CD4-positive, CD25-positive, alpha-beta regulatory T cell (primary cell): ENCODE measurements at regions not wholly inside any gene's neighbourhood (a gene's known extent, or its start where the extent isn't known, plus 50 kb on each side); places are given as distances from the start of the nearest gene placed in this dataset.

Experiments used
- ATAC-seq, 2 donors: fragments of 150-1000 bp; cut with Tn5 transposase; one replicate each; pipeline ENCODE4 v1.10.0; 2021; ENCODE audit warnings: low read depth in 2 of 2, moderate number of reproducible peaks in 2 of 2, moderate library complexity in 1 of 2
- DNase-seq, 3 donors: peaks; one replicate each; pipeline versions ENCODE4 v3.0.0 to v3.0.0-alpha.2; 2012 to 2022; ENCODE audit warnings: mixed read lengths in 1 of 3
- H3K27ac ChIP-seq: one replicate; pipeline ENCODE4 v1.7.0; 2013; ENCODE audit warnings: mild to moderate bottlenecking, low read length; ENCODE audit not compliant: insufficient read depth, poor library complexity, severe bottlenecking
- H3K27me3 ChIP-seq: one replicate; pipeline ENCODE4 v1.7.0; 2013; ENCODE audit warnings: low read length; ENCODE audit not compliant: control insufficient read depth, insufficient read depth
- H3K36me3 ChIP-seq: one replicate; pipeline ENCODE4 v1.7.0; 2013; ENCODE audit warnings: mild to moderate bottlenecking, low read length, moderate library complexity; ENCODE audit not compliant: control insufficient read depth, insufficient read depth
- H3K4me1 ChIP-seq: 2 replicates; pipeline ENCODE4 v1.7.0; 2013; ENCODE audit warnings: mild to moderate bottlenecking, low read length; ENCODE audit not compliant: insufficient read depth, control insufficient read depth, poor library complexity, severe bottlenecking
- H3K4me3 ChIP-seq: one replicate; pipeline ENCODE4 v1.7.0; 2013; ENCODE audit warnings: low read depth, mild to moderate bottlenecking, low read length, moderate library complexity
- H3K9me3 ChIP-seq, 2 experiments: 1 replicate in 1 of 2; 2 replicates in 1 of 2; pipeline ENCODE4 v1.7.0; 2013; ENCODE audit warnings: low read length in 2 of 2, mild to moderate bottlenecking in 1 of 2, moderate library complexity in 1 of 2; ENCODE audit not compliant: control insufficient read depth in 2 of 2
- H3K27ac Mint-ChIP-seq, 3 donors: one replicate each; pipeline ENCODE4 v1.8.0; 2020 to 2022; ENCODE audit warnings: mild to moderate bottlenecking in 3 of 3, mixed read lengths in 3 of 3, moderate library complexity in 2 of 3
- H3K27me3 Mint-ChIP-seq: one replicate; pipeline ENCODE4 v1.8.0; 2022; ENCODE audit warnings: mild to moderate bottlenecking, mixed read lengths
- H3K36me3 Mint-ChIP-seq: one replicate; pipeline ENCODE4 v1.8.0; 2020; ENCODE audit warnings: mixed read lengths
- H3K4me1 Mint-ChIP-seq, 4 donors: one replicate each; pipeline ENCODE4 v1.8.0; 2020 to 2022; ENCODE audit warnings: mixed read lengths in 4 of 4, mild to moderate bottlenecking in 1 of 4
- H3K4me3 Mint-ChIP-seq, 4 donors: one replicate each; pipeline ENCODE4 v1.8.0; 2020 to 2022; ENCODE audit warnings: mild to moderate bottlenecking in 4 of 4, mixed read lengths in 4 of 4, moderate library complexity in 3 of 4
- H3K9me3 Mint-ChIP-seq, 7 donors: one replicate each; pipeline ENCODE4 v1.8.0; 2020 to 2022; ENCODE audit warnings: mixed read lengths in 7 of 7, mild to moderate bottlenecking in 3 of 7, moderate library complexity in 2 of 7

DNA sequence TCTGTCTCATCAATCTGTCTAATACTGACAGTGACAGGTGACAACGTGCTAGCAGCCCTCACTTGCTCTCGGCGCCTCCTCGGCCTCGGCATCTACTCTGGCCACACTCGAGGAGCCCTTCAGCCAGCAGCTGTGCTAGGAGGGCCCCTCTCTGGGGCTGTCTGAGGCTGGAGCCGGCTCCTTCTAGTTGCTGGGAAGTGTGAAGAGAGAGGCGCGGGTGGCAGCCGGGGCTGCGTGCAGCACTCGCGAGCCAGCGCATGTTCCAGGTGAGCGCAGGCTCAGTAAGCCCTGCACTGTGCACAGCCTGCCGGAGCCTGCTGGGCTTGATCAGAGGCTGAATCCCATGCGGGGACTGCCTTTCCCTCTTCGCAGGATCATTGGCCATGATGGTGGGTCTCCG is 330.7 kb downstream of the CDH10 start:
- Mint-ChIP-seq H3K4me1 (no peaks in the 10 kb centered on the region), H3K27ac (no peak overlapping the region), H3K27me3 (no peaks in the 10 kb centered on the region), H3K4me3 (no peak overlapping the region), H3K36me3 (no peaks in the 10 kb centered on the region), H3K9me3 (peaks cover 0 to 40% (median 10%) of the 10 kb centered on the region in 7 donors)
- H3K4me3 ChIP-seq: no peak overlapping the region
- no peaks in the 10 kb centered on the region for H3K4me1 ChIP-seq
- DNase-seq (no peak), ATAC-seq (no peak)
- H3K36me3 ChIP-seq: no peaks in the 10 kb centered on the region
- H3K27ac ChIP-seq: no peak overlapping the region
- H3K9me3 ChIP-seq: peaks cover 0 to 8% of the 10 kb centered on the region in 2 experiments
- no peaks in the 10 kb centered on the region for H3K27me3 ChIP-seq

DNA sequence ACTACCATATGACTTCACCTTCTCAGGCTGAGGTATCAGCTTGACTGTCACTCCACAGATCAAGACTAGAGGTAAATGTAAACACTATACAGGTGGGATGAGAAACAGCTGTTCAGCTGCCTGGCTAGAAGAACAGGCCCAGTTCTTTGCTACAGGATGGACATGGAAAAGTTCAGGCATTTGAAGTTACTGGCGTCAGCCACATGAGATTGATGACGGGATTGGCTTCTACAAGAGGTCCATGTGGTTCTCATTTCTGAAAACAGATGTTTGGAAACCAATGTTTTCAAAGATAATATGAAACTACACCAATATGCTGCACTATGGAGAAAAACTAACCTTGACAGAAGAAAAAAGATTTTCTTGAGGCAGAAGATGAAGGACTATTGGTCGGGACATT is 324.1 kb downstream of the CDH10 start:
- Mint-ChIP-seq H3K4me3 (no peak overlapping the region), H3K4me1 (no peaks in the 10 kb centered on the region), H3K9me3 (peaks cover 5 to 22% (median 11%) of the 10 kb centered on the region in 7 donors), H3K27ac (no peak overlapping the region), H3K36me3 (no peaks in the 10 kb centered on the region), H3K27me3 (no peaks in the 10 kb centered on the region)
- no peak for ATAC-seq
- H3K36me3 ChIP-seq: no peaks in the 10 kb centered on the region
- no peak for DNase-seq
- no peak overlapping the region for H3K27ac ChIP-seq
- no peak overlapping the region for H3K4me3 ChIP-seq
- no peaks in the 10 kb centered on the region for H3K9me3 ChIP-seq
- no peaks in the 10 kb centered on the region for H3K27me3 ChIP-seq
- H3K4me1 ChIP-seq: no peaks in the 10 kb centered on the region

DNA sequence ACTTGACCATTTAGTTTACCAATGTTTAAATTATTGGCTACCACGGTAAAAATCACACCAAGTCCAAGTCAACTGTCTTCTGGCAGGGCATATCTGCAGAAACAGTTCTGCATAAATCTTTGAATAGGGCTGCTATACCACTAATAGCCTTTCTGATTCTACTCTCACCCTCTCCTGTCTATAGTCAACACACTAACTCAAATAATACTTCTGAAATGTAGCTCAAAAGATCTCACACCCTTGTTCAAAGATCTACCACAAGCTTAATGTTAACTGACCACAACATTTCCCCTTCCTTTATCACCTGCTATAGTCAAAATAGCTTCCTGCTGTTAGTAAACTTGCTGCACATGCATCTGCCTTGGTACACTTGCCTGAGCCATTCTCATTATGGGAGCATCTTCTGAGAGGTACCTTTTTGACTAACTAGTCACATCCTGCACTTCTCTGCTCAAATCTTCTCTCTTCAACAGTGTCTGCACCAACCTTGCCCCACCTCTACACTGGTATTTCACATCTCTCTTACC is 319.4 kb downstream of the CDH10 start:
- Histone ChIP-seq H3K4me3 (no peak overlapping the region), H3K4me1 (no peaks in the 10 kb centered on the region), H3K36me3 (no peaks in the 10 kb centered on the region), H3K9me3 (peaks cover 2 to 5% of the 10 kb centered on the region in 2 experiments), H3K27me3 (no peaks in the 10 kb centered on the region), H3K27ac (no peak overlapping the region)
- H3K27ac Mint-ChIP-seq: no peak overlapping the region
- no peak for ATAC-seq
- no peak for DNase-seq
- H3K27me3 Mint-ChIP-seq: no peaks in the 10 kb centered on the region
- H3K4me1 Mint-ChIP-seq: no peaks in the 10 kb centered on the region
- H3K9me3 Mint-ChIP-seq: peaks cover 8 to 29% (median 14%) of the 10 kb centered on the region in 7 donors
- no peak overlapping the region for H3K4me3 Mint-ChIP-seq
- no peaks in the 10 kb centered on the region for H3K36me3 Mint-ChIP-seq

DNA sequence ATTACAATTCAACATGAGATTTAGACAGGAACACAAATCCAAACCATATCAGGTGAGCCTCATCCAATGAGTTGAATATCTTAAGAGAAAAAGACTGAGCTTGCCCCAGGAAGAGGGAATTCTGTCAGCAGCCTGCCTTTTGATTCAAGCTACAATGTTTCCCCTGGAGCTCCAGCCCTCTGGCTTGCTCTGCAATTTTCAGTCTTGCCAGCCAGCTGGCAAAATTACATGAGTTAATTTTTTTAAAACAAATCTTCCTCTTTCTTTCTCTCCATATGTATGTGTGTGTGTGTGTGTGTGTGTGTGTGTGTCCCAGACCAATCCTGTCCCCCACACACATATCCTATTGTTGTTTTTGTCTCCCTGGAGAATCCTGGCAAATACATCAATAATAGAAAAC is 313.2 kb downstream of the CDH10 start:
- no peak overlapping the region for H3K4me3 ChIP-seq
- Mint-ChIP-seq H3K4me1 (no peaks in the 10 kb centered on the region), H3K4me3 (no peak overlapping the region), H3K9me3 (peaks cover 4 to 45% (median 9%) of the 10 kb centered on the region in 7 donors), H3K27ac (no peak overlapping the region), H3K27me3 (no peaks in the 10 kb centered on the region), H3K36me3 (no peaks in the 10 kb centered on the region)
- H3K36me3 ChIP-seq: no peaks in the 10 kb centered on the region
- H3K27ac ChIP-seq: no peak overlapping the region
- no peaks in the 10 kb centered on the region for H3K27me3 ChIP-seq
- no peak for ATAC-seq
- no peaks in the 10 kb centered on the region for H3K4me1 ChIP-seq
- H3K9me3 ChIP-seq: peaks cover 6% of the 10 kb centered on the region in 2 experiments
- no peak for DNase-seq

DNA sequence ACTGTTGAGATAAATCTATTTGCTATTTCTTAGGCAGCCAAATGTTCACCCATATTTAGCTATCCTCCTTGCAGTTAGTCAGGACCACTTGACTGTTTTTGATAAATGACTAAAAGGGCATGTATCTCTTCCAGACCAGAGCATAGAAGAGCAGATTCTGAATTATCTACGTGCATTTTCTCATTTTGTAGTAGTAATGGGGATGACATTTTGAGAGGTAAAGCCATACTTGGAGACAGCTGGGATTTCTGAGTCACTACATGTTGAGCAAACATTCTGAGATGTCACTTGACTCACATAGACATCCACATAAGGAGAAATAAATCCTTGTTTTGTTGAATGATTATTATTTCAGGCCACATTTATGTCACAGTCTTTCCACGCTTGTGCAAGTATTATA is 297.6 kb downstream of the CDH10 start:
- ATAC-seq (no peak), DNase-seq (no peak)
- H3K4me1 Mint-ChIP-seq: no peaks in the 10 kb centered on the region
- no peaks in the 10 kb centered on the region for H3K27me3 Mint-ChIP-seq
- Histone ChIP-seq H3K27me3 (no peaks in the 10 kb centered on the region), H3K27ac (no peak overlapping the region), H3K4me3 (no peak overlapping the region), H3K9me3 (peaks cover 0 to 3% of the 10 kb centered on the region in 2 experiments), H3K36me3 (no peaks in the 10 kb centered on the region), H3K4me1 (no peaks in the 10 kb centered on the region)
- peaks cover 2 to 29% (median 6%) of the 10 kb centered on the region in 7 donors for H3K9me3 Mint-ChIP-seq
- H3K36me3 Mint-ChIP-seq: no peaks in the 10 kb centered on the region
- no peak overlapping the region for H3K4me3 Mint-ChIP-seq
- no peak overlapping the region for H3K27ac Mint-ChIP-seq

DNA sequence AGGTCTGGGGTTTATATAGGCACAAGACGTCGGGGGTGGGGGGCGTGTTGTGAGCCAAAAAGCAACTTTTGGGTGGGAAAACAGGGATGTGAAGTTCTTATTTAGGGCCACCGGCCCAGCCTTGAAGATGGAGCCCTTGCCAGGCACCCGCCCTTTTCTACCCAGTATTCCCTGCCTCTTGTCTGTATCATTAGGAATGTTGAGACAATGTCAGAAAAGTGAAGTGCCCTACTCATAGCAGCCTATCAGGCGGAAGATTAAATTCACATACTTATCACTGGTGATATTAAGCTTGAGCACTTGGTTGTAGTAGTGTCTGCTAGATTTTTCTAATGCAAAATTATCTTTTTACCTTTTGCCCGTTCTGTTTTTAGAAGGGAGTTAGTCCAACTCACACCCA is 293.5 kb downstream of the CDH10 start:
- H3K27ac ChIP-seq: no peak overlapping the region
- peaks cover 0 to 3% of the 10 kb centered on the region in 2 experiments for H3K9me3 ChIP-seq
- no peaks in the 10 kb centered on the region for H3K36me3 ChIP-seq
- ATAC-seq: no peak
- no peaks in the 10 kb centered on the region for H3K4me1 ChIP-seq
- Mint-ChIP-seq H3K4me1 (no peaks in the 10 kb centered on the region), H3K36me3 (no peaks in the 10 kb centered on the region), H3K9me3 (peaks cover 2 to 40% (median 9%) of the 10 kb centered on the region in 7 donors), H3K27me3 (no peaks in the 10 kb centered on the region), H3K4me3 (no peak overlapping the region), H3K27ac (no peak overlapping the region)
- H3K4me3 ChIP-seq: no peak overlapping the region
- no peak for DNase-seq
- H3K27me3 ChIP-seq: no peaks in the 10 kb centered on the region

DNA sequence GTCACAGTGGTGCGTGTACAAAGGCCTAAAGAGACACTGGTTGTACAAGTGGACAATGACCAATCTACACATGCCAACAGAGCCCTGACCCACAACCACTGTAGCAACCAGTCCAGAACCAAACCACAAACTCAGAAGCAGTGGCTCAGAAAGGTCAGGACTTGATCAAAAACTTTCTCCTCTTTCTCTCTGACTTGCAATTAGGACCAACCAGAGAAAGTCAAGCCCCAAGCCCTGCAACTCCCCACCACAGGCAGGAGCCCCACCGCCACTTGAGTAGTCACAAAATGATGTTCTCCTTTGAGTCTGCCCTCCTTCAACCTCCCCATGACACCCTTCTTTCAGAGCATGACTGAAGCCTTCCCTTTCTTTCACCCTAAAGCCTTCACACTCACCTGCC is 291.8 kb downstream of the CDH10 start:
- Histone ChIP-seq H3K9me3 (peaks cover 0 to 3% of the 10 kb centered on the region in 2 experiments), H3K27me3 (no peaks in the 10 kb centered on the region), H3K4me1 (no peaks in the 10 kb centered on the region), H3K36me3 (no peaks in the 10 kb centered on the region), H3K4me3 (no peak overlapping the region), H3K27ac (no peak overlapping the region)
- Mint-ChIP-seq H3K36me3 (no peaks in the 10 kb centered on the region), H3K27me3 (no peaks in the 10 kb centered on the region), H3K9me3 (peaks cover 5 to 44% (median 10%) of the 10 kb centered on the region in 7 donors), H3K27ac (no peak overlapping the region), H3K4me3 (no peak overlapping the region), H3K4me1 (no peaks in the 10 kb centered on the region)
- DNase-seq (no peak), ATAC-seq (no peak)

DNA sequence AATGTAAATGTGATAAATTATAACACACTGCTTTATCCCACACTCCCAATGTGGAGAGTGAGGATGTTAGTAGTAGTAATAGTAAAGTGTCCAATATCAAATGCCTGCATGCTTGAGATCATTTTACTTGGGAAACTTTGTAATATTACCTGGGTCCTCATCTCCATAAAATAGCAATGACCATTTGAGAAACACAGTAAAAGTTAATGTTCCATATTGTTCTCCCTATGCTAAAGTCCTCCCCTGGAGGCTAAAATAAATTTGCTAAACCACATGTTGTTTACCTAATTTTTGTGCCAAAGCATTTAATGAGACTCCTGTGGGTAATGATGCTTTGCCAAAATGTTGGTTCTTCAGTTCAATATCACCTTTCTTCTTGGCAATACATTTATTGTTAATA is 291.2 kb downstream of the CDH10 start:
- Mint-ChIP-seq H3K27ac (no peak overlapping the region), H3K4me1 (no peaks in the 10 kb centered on the region)
- no peak for DNase-seq

More for the DNA sequence above, 291.2 kb downstream of the CDH10 start:
- no peaks in the 10 kb centered on the region for H3K36me3 ChIP-seq
- Mint-ChIP-seq H3K36me3 (no peaks in the 10 kb centered on the region), H3K4me3 (peak overlapping the region in 1 of 4 donors; percentile 21), H3K27me3 (no peaks in the 10 kb centered on the region), H3K9me3 (peaks cover 5 to 44% (median 10%) of the 10 kb centered on the region in 7 donors)
- H3K27ac ChIP-seq: no peak overlapping the region
- H3K4me1 ChIP-seq: no peaks in the 10 kb centered on the region
- H3K9me3 ChIP-seq: peaks cover 0 to 3% of the 10 kb centered on the region in 2 experiments
- no peak for ATAC-seq
- no peak overlapping the region for H3K4me3 ChIP-seq
- no peaks in the 10 kb centered on the region for H3K27me3 ChIP-seq
